ENCODE measurements at regions not wholly inside any gene's neighbourhood (a gene's known extent, or its start where the extent isn't known, plus 50 kb on each side); places are given as distances from the start of the nearest gene placed in this dataset.

- Histone ChIP-seq H3K9ac (no peak overlapping the region), H3K9me3 (replicated peaks in 1 of 11) (peaks cover 0 to 10% (median 0%) of the 10 kb centered on the region in 11 experiments; a peak in 3 of 22 replicates), H3K4me2 (no peak overlapping the region), H3K4me3 (no peak overlapping the region), H3K4me1 (no peaks in the 10 kb centered on the region), H4K20me1 (no peaks in the 10 kb centered on the region), H3K27me3 (no peaks in the 10 kb centered on the region), H3K36me3 (no peaks in the 10 kb centered on the region), H3K27ac (no peak overlapping the region)
- no peak for TF ChIP-seq Cebpa-rat (IDR thresholded peaks at IDR 0.05)
Measured at GRCh38 chr3:137222736-137223225, 265.0 kb downstream of the IL20RB start.

- Histone ChIP-seq H3K27ac (no peak overlapping the region), H3K4me1 (no peaks in the 10 kb centered on the region), H3K4me2 (no peak overlapping the region), H3K9me3 (replicated peaks in 1 of 11) (peaks cover 0 to 7% (median 0%) of the 10 kb centered on the region in 11 experiments; a peak in 3 of 22 replicates), H3K36me3 (no peaks in the 10 kb centered on the region), H4K20me1 (no peaks in the 10 kb centered on the region), H3K27me3 (no peaks in the 10 kb centered on the region), H3K9ac (no peak overlapping the region), H3K4me3 (no peak overlapping the region)
- TF ChIP-seq Cebpa-rat (IDR thresholded peaks at IDR 0.05), result no peak
Measured at GRCh38 chr3:137224464-137224863, 266.7 kb downstream of the IL20RB start.

DNA sequence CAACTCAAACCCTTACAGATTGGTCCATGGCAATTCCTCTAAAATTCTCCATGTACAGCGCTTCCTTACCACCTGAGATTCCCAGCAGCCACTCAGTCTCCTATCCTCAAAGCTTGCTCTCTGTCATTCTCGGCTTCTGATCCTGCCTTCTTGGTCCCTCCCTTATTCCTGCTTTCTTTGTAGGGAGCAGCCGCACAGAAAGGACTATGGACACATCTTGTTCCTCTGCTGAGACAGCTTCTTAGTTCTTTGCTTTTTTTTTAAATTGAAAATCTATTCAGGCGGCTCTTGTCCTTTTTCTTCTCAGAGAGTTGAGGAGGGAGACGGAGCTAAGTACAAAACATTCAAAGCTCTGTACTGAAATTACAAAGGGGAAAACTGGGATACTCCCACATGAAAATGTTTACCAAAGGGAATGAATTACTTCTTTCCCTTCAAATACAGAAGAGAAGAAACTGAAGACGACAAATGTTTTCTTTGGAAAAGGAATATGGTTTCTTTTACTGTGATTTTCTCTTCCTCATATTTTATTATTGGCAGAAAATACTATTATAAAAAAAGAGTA, 285.1 kb downstream of the IL20RB start:
- Histone ChIP-seq H3K27me3 (no peaks in the 10 kb centered on the region), H4K20me1 (no peaks in the 10 kb centered on the region), H3K9me3 (replicated peaks in 1 of 11) (0 out of 22 replicates have a peak, but pooled peaks cover 0 to under 1% (median 0%) of the 10 kb centered on the region in 11 experiments), H3K36me3 (no peaks in the 10 kb centered on the region), H3K27ac (no peak overlapping the region), H3K4me3 (no peak overlapping the region), H3K9ac (no peak overlapping the region), H3K4me2 (no peak overlapping the region), H3K4me1 (no peaks in the 10 kb centered on the region)
- no peak for TF ChIP-seq Cebpa-rat (IDR thresholded peaks at IDR 0.05)

GRCh38 chr3:137246491-137246890, 288.7 kb downstream of the IL20RB start:
- peaks cover 0 to 17% (median 12%) of the 10 kb centered on the region in 11 experiments; a peak in 12 of 22 replicates for H3K9me3 ChIP-seq (replicated peaks in 1 of 11)
- no peak overlapping the region for H3K4me3 ChIP-seq
- H3K27ac ChIP-seq, result no peak overlapping the region
- no peaks in the 10 kb centered on the region for H3K36me3 ChIP-seq
- H3K4me1 ChIP-seq, result no peaks in the 10 kb centered on the region
- no peaks in the 10 kb centered on the region for H4K20me1 ChIP-seq
- H3K9ac ChIP-seq, result no peak overlapping the region
- TF ChIP-seq Cebpa-rat (IDR thresholded peaks at IDR 0.05), result no peak
- H3K4me2 ChIP-seq, result no peak overlapping the region
- H3K27me3 ChIP-seq, result no peaks in the 10 kb centered on the region

DNA sequence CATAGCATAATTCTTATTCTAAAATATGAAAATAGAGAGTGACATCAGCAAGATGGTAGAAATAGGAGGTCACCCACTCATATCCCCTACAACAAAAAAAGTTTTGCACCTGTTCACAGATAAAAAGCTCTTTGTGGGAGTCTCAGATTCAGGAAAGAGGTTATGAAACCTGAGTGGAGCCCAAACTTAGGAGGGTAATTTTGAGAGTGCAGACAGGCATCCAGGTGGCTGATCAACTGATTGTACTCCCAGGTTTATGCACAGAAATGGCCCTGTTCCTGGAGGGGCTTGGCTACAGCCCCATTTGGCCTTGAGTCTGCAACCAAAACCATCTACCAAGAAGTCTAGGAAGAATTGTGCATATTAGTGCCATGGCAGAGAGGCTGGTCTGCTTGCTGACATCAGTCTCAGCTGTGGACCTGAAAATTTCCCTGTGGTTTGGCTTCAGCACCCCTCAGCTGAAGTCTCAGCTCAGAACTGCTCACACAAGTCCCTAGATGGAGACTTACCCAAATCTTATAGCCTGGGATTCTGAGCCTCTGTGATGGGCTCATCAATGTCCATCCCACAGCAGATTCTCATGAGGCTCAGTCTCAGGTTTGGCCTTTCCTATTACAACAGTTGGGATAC, 291.6 kb downstream of the IL20RB start:
- TF ChIP-seq Cebpa-rat (IDR thresholded peaks at IDR 0.05), result no peak
- no peak overlapping the region for H3K27ac ChIP-seq
- no peaks in the 10 kb centered on the region for H3K27me3 ChIP-seq
- H3K4me3 ChIP-seq, result no peak overlapping the region
- H3K4me2 ChIP-seq, result no peak overlapping the region
- no peak overlapping the region for H3K9ac ChIP-seq
- no peaks in the 10 kb centered on the region for H4K20me1 ChIP-seq
- H3K9me3 ChIP-seq (replicated peaks in 1 of 11), result peaks cover 11 to 30% (median 26%) of the 10 kb centered on the region in 11 experiments; a peak in 19 of 22 replicates
- no peaks in the 10 kb centered on the region for H3K36me3 ChIP-seq
- H3K4me1 ChIP-seq, result no peaks in the 10 kb centered on the region

GRCh38 chr3:137259089-137259488, 301.3 kb downstream of the IL20RB start:
- Histone ChIP-seq H3K27me3 (no peaks in the 10 kb centered on the region), H3K9me3 (replicated peaks in 1 of 11) (peaks cover under 1 to 4% (median 2%) of the 10 kb centered on the region in 11 experiments; a peak in 13 of 22 replicates), H3K4me2 (no peak overlapping the region), H3K9ac (no peak overlapping the region), H4K20me1 (no peaks in the 10 kb centered on the region), H3K36me3 (no peaks in the 10 kb centered on the region), H3K4me1 (no peaks in the 10 kb centered on the region), H3K4me3 (no peak overlapping the region), H3K27ac (no peak overlapping the region)
- no peak for TF ChIP-seq Cebpa-rat (IDR thresholded peaks at IDR 0.05)

DNA sequence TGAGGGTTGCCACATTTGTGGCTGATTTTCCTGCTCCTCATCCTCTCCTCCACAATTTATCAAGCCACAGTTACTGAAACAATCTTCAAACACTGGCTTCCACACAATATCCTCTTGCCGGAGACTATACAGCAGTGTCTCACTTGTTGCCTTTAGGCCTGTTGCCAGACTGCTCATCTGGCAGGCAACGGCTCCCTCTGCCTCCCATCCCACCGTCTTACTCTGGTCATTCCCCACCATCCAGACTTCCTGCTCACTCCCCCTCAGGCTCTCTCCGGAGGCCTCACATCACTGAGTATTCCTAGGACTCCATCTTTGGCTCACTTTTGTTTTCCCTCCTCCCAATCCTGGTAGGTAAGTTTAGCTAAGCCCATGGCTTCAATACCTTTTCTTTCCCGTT, 301.9 kb downstream of the IL20RB start:
- Histone ChIP-seq H3K27ac (no peak overlapping the region), H3K4me2 (no peak overlapping the region), H3K27me3 (no peaks in the 10 kb centered on the region)

GRCh38 chr3:137264071-137264820, 306.5 kb downstream of the IL20RB start:
- Histone ChIP-seq H3K4me3 (no peak overlapping the region), H3K9ac (no peak overlapping the region), H3K4me1 (no peaks in the 10 kb centered on the region), H3K4me2 (no peak overlapping the region), H4K20me1 (no peaks in the 10 kb centered on the region), H3K27me3 (no peaks in the 10 kb centered on the region), H3K36me3 (no peaks in the 10 kb centered on the region), H3K9me3 (replicated peaks in 1 of 11) (no peaks in the 10 kb centered on the region), H3K27ac (no peak overlapping the region)
- TF ChIP-seq Cebpa-rat (IDR thresholded peaks at IDR 0.05), result no peak

More for the DNA sequence above, 301.9 kb downstream of the IL20RB start:
- Histone ChIP-seq H3K9me3 (replicated peaks in 1 of 11) (no peaks in the 10 kb centered on the region), H3K9ac (no peak overlapping the region), H3K4me3 (no peak overlapping the region), H3K36me3 (no peaks in the 10 kb centered on the region), H3K4me1 (no peaks in the 10 kb centered on the region), H4K20me1 (no peaks in the 10 kb centered on the region)
- no peak for TF ChIP-seq Cebpa-rat (IDR thresholded peaks at IDR 0.05)

DNA sequence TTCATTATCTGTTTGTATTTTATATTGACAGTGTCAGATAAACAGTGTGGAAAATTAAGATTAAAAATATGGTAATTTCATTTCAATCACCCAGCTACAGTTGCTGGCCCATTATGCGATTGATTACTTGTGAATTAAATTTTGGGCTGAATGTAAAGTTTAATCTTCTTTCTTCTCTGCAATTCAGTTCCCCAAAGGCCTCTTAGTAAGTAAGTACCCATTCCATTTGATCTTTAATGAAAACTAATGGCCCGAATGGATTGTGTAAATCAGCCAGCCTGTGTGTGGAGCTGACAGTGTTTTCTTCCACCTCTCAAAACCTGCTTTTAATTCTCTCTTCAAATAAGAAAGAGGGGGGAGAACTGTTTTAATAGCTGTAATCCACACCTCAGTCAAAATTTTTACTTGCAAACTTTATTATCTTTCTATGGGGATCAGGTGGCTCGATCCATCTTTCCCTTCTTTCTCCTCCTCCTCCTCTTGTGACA, 307.1 kb downstream of the IL20RB start:
- Histone ChIP-seq H3K4me3 (no peak overlapping the region), H3K9ac (no peak overlapping the region), H3K4me2 (no peak overlapping the region), H3K36me3 (no peaks in the 10 kb centered on the region), H3K27me3 (no peaks in the 10 kb centered on the region), H3K9me3 (replicated peaks in 1 of 11) (no peaks in the 10 kb centered on the region), H3K4me1 (no peaks in the 10 kb centered on the region), H3K27ac (no peak overlapping the region), H4K20me1 (no peaks in the 10 kb centered on the region)
- no peak for TF ChIP-seq Cebpa-rat (IDR thresholded peaks at IDR 0.05)

Measured in BLaER1 treated with 17β-estradiol and CSF1 and Interleukin-3, amounts not matched to agents 10 nM and 100 nM (cell line).